VCaP (cell line): ENCODE measurements at regions not wholly inside any gene's neighbourhood (a gene's known extent, or its start where the extent isn't known, plus 50 kb on each side); places are given as distances from the start of the nearest gene placed in this dataset.

ENCODE experiments used
- H3K27ac ChIP-seq: fragments of 450-650 bp; 2 replicates; pipeline ENCODE4 v1.5.1; 2017
- CTCF ChIP-seq: fragments of 450-650 bp; conservative IDR thresholded peaks from 2 replicates; pipeline ENCODE4 v1.5.1; 2017; ENCODE audit warnings: mild to moderate bottlenecking, moderate library complexity

DNA sequence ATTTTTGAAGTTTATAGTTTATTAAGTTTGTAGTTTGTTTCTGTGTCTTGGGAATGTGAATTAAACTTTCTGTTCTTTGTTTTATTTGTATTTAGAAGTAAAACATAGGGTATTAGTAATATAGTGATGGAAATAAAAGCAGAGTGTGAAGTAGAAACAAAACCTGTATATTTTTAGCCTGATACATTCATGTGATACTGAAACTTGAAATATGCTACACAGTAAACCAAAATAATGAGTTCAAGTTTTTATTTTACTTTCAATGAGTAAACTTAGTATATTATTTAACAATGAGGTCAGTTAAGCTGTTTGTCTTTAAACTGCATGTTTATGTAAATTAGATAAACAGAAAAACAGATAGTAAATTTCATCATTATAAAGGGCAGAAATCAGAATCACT is 1592.6 kb downstream of the GRIK2 start:
- TF ChIP-seq CTCF = no peak
- H3K27ac ChIP-seq = no peak overlapping the region

GRCh38 chr6:102984357-102984756 is 1590.8 kb downstream of the GRIK2 start:
- no peak overlapping the region for H3K27ac ChIP-seq
- no peak for TF ChIP-seq CTCF

DNA sequence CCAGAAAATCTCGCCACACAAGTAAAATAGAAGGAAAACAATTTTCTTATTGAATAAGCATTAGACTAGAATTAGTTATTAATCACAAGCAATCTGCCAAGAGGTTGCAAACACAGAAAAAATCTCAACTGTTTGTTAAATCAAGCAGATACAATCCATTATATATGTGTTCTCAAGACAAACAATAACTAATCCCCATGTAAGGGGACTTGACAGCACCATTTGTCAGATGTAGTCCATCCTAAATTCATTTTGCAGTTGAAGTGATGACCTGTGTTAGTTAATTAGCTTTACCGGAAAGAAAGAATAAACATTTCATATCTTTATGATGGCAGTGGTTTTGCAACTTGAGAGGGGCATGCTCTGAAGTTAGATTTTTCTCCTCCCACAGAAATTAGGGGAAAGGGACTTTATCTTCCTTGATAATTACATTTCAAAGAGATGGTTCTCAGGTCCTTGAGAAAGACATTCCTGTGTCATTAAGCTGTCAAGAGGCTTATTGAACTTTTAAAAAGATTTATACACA is 1588.0 kb downstream of the GRIK2 start:
- no peak overlapping the region for H3K27ac ChIP-seq
- no peak for TF ChIP-seq CTCF

DNA sequence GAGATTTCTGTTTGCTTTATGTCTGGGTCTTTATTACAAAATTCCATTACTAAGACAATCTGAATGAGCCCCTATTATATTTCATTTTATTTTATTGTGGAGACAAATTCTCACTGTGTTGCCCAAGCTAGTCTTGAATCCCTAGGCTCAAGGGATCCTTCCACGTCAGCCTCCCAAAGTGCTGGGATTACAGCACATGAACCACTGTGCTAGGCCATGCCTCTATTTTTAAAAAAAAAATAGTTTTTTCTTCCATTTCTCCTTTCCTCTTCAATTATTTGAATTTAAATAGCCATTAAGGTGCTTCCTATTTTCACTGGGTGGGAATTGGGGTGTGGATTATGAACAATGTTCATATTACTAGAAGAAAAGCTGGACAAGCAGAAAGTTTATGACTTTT is 1587.4 kb downstream of the GRIK2 start:
- no peak overlapping the region for H3K27ac ChIP-seq
- TF ChIP-seq CTCF = no peak

DNA sequence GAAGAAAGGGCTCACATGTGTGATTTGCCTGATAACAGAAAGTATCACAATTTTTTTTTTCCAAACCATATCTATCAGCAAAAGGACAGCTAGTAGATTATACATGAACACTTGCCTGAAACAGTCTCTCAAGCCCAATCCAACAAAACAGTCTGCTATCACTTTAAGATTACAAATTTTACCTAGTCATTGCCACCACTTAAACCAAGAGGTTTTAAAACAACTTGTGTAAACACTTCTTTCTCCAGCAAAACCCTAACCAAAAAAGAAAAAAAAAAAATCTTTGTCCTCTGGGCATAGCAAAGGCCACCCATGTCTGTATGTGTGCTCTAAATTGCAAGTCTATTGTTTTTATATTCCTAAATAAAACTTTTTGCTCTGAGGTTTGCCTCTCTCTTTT is 1568.4 kb downstream of the GRIK2 start:
- no peak for TF ChIP-seq CTCF
- H3K27ac ChIP-seq = no peak overlapping the region

DNA sequence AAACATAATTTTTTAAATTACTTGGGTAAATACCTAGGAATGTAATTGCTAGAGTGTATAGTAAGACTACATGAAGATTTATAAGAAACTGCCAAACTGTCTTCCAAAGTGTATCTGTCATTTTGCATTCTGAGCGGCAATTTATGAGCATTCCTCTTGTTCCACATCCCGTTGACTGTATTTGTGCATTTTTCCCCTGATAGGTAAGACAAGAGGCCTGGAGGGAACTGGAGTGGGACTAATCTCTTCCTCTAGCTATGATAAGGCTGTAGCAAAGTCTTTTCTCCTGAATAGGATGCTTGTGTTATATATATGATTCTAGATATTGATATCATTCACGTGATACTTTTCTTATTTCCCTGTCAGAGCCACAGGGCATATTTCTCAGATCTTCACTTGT is 1557.5 kb downstream of the GRIK2 start:
- TF ChIP-seq CTCF = no peak
- no peak overlapping the region for H3K27ac ChIP-seq

GRCh38 chr6:102944475-102944874 is 1551.0 kb downstream of the GRIK2 start:
- TF ChIP-seq CTCF = no peak
- no peak overlapping the region for H3K27ac ChIP-seq

DNA sequence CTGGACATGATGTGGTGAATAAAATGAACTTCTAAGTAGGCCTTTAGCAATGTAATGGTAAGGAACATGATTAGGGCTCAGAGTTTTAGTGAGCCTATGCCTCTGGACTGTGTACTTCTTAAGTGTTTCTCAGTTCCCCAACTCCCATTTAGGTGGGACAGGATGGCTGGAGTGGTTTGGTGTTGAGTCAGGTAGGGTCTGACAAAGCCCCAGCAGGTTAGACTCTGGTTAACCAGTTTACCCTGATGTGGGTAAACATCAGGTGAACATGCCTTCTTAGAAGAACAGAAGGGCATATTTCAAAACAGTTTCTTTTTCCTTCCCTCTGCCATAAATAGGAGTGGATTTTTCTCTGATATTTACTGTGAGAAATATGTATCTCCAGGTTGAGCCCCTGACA is 1548.7 kb downstream of the GRIK2 start:
- no peak for TF ChIP-seq CTCF
- no peak overlapping the region for H3K27ac ChIP-seq
